Activated CD4-positive, alpha-beta T cell treated with anti-CD3 and anti-CD28 coated beads, Interleukin-2, amount 50 U/mL, for 16 hours (primary cell): ENCODE measurements at regions not wholly inside any gene's neighbourhood (a gene's known extent, or its start where the extent isn't known, plus 50 kb on each side); places are given as distances from the start of the nearest gene placed in this dataset.
A peak's percentile ranks its signal among the peaks of the same experiment; 100 is the strongest.

Source experiments
- DNase-seq: peaks from one replicate; pipeline ENCODE4 v3.0.0-alpha.2; 2020

GRCh38 chr5:82381591-82381990 is 103.4 kb upstream of the RPS23 start:
- no peak for DNase-seq

- DNase-seq, result no peak
These were observed 98.2 kb upstream of the RPS23 start for GRCh38 chr5:82376307-82376706.

GRCh38 chr5:82375488-82376244 is 97.5 kb upstream of the RPS23 start:
- no peak for DNase-seq

- DNase-seq, result peak; percentile 23
These were observed 96.5 kb upstream of the RPS23 start for GRCh38 chr5:82374637-82375036.

- DNase-seq, result no peak
These were observed 89.8 kb upstream of the RPS23 start for GRCh38 chr5:82367930-82368329.

- peak; percentile 41 for DNase-seq
These were observed 87.6 kb upstream of the RPS23 start for GRCh38 chr5:82365744-82366228.

GRCh38 chr5:82365026-82365425 is 86.9 kb upstream of the RPS23 start:
- DNase-seq, result no peak

- no peak for DNase-seq
These were observed 86.3 kb upstream of the RPS23 start for GRCh38 chr5:82364497-82364896.

GRCh38 chr5:82363524-82363923 is 85.4 kb upstream of the RPS23 start:
- no peak for DNase-seq

- DNase-seq, result no peak
These were observed 84.5 kb upstream of the RPS23 start for GRCh38 chr5:82362636-82363035.

- DNase-seq, result no peak
These were observed 81.9 kb upstream of the RPS23 start for GRCh38 chr5:82360022-82360421.

GRCh38 chr5:82359272-82359671 is 81.1 kb upstream of the RPS23 start:
- no peak for DNase-seq

GRCh38 chr5:82358457-82358856 is 80.3 kb upstream of the RPS23 start:
- no peak for DNase-seq

- DNase-seq, result peak; percentile 81
These were observed 78.9 kb upstream of the RPS23 start for GRCh38 chr5:82356808-82357671.

- DNase-seq, result no peak
These were observed 77.9 kb upstream of the RPS23 start for GRCh38 chr5:82356021-82356420.

- DNase-seq, result no peak
These were observed 77.3 kb upstream of the RPS23 start for GRCh38 chr5:82355496-82355895.

- DNase-seq, result no peak
These were observed 76.9 kb upstream of the RPS23 start for GRCh38 chr5:82355053-82355452.

GRCh38 chr5:82354543-82354942 is 76.4 kb upstream of the RPS23 start:
- peak; percentile 13 for DNase-seq

- no peak for DNase-seq
These were observed 75.4 kb upstream of the RPS23 start for GRCh38 chr5:82353522-82353921.

- no peak for DNase-seq
These were observed 74.1 kb upstream of the RPS23 start for GRCh38 chr5:82352146-82352791.

- DNase-seq, result peak; percentile 60
These were observed 73.6 kb upstream of the RPS23 start for GRCh38 chr5:82351754-82352145.

GRCh38 chr5:82351297-82351696 is 73.1 kb upstream of the RPS23 start:
- no peak for DNase-seq

- peak; percentile 26 for DNase-seq
These were observed 71.5 kb upstream of the RPS23 start for GRCh38 chr5:82349652-82350051.
